KG1 (cell line): ENCODE measurements at regions not wholly inside any gene's neighbourhood (a gene's known extent, or its start where the extent isn't known, plus 50 kb on each side); places are given as distances from the start of the nearest gene placed in this dataset.
"Not testable (repeated sequence)": the region's sequence is repeated elsewhere in the genome, so short reads cannot be mapped to it uniquely, and the experiment has no call there.

Source experiments
- DNase-seq: peaks from one replicate; lab custom pipeline; 2025; lab: John Stamatoyannopoulos, UW

GRCh38 chr4:73348185-73348584 lies 55.9 kb upstream of the ALB start:
- no peak for DNase-seq

GRCh38 chr4:73347497-73347896 lies 56.6 kb upstream of the ALB start:
- DNase-seq = no peak

GRCh38 chr4:73345399-73345975 lies 58.6 kb upstream of the ALB start:
- no peak for DNase-seq

GRCh38 chr4:73344106-73344505 lies 60.0 kb upstream of the ALB start:
- no peak for DNase-seq

GRCh38 chr4:73343432-73343831 lies 60.7 kb upstream of the ALB start:
- no peak for DNase-seq

GRCh38 chr4:73341454-73341853 lies 62.6 kb upstream of the ALB start:
- no peak for DNase-seq

GRCh38 chr4:73340917-73341316 lies 63.2 kb upstream of the ALB start:
- DNase-seq = no peak

- no peak for DNase-seq
Measured at GRCh38 chr4:73335679-73336078, 68.4 kb upstream of the ALB start.

GRCh38 chr4:73332012-73332411 lies 72.1 kb upstream of the ALB start:
- DNase-seq = not testable (repeated sequence)

GRCh38 chr4:73329300-73329699 lies 70.7 kb upstream of the ANKRD17 start:
- no peak for DNase-seq

- not testable (repeated sequence) for DNase-seq
Measured at GRCh38 chr4:73325776-73326175, 67.2 kb upstream of the ANKRD17 start.

GRCh38 chr4:73317092-73317491 lies 58.5 kb upstream of the ANKRD17 start:
- DNase-seq = no peak

- no peak for DNase-seq
Measured at GRCh38 chr4:73315091-73315490, 56.5 kb upstream of the ANKRD17 start.

- no peak for DNase-seq
Measured at GRCh38 chr4:73312967-73313366, 54.4 kb upstream of the ANKRD17 start.

- peak; percentile 21 for DNase-seq
Measured at GRCh38 chr4:73311428-73311827, 52.8 kb upstream of the ANKRD17 start.

- no peak for DNase-seq
Measured at GRCh38 chr4:73309211-73309610, 50.6 kb upstream of the ANKRD17 start.
